ENCODE measurements at regions not wholly inside any gene's neighbourhood (a gene's known extent, or its start where the extent isn't known, plus 50 kb on each side); places are given as distances from the start of the nearest gene placed in this dataset.

- no peak for DNase-seq (ENCODE audit: low read depth)
These were observed 224.4 kb upstream of the GALNT17 start for GRCh38 chr7:70907259-70908247.

- no peak for DNase-seq (ENCODE audit: low read depth)
These were observed 218.0 kb upstream of the GALNT17 start for GRCh38 chr7:70913924-70914323.

GRCh38 chr7:70915067-70915466, 216.9 kb upstream of the GALNT17 start:
- DNase-seq (ENCODE audit: low read depth): no peak

GRCh38 chr7:70919481-70920073, 212.4 kb upstream of the GALNT17 start:
- no peak for DNase-seq (ENCODE audit: low read depth)

GRCh38 chr7:70920876-70921275, 211.1 kb upstream of the GALNT17 start:
- no peak for DNase-seq (ENCODE audit: low read depth)

GRCh38 chr7:70923181-70923845, 208.6 kb upstream of the GALNT17 start:
- DNase-seq (ENCODE audit: low read depth): no peak

GRCh38 chr7:70925411-70926115, 206.4 kb upstream of the GALNT17 start:
- no peak for DNase-seq (ENCODE audit: low read depth)

GRCh38 chr7:70926666-70927065, 205.3 kb upstream of the GALNT17 start:
- DNase-seq (ENCODE audit: low read depth): no peak

- DNase-seq (ENCODE audit: low read depth): no peak
These were observed 196.6 kb upstream of the GALNT17 start for GRCh38 chr7:70935311-70935710.

GRCh38 chr7:70935854-70936253, 196.1 kb upstream of the GALNT17 start:
- no peak for DNase-seq (ENCODE audit: low read depth)

GRCh38 chr7:70937424-70937823, 194.5 kb upstream of the GALNT17 start:
- DNase-seq (ENCODE audit: low read depth): no peak

GRCh38 chr7:70940597-70940996, 191.3 kb upstream of the GALNT17 start:
- no peak for DNase-seq (ENCODE audit: low read depth)

- no peak for DNase-seq (ENCODE audit: low read depth)
These were observed 189.2 kb upstream of the GALNT17 start for GRCh38 chr7:70942791-70943190.

- no peak for DNase-seq (ENCODE audit: low read depth)
These were observed 187.4 kb upstream of the GALNT17 start for GRCh38 chr7:70944516-70944915.

GRCh38 chr7:70947181-70947580, 184.8 kb upstream of the GALNT17 start:
- DNase-seq (ENCODE audit: low read depth): no peak

GRCh38 chr7:70949862-70950261, 182.1 kb upstream of the GALNT17 start:
- DNase-seq (ENCODE audit: low read depth): no peak

GRCh38 chr7:70951271-70951962, 180.5 kb upstream of the GALNT17 start:
- DNase-seq (ENCODE audit: low read depth): no peak

- no peak for DNase-seq (ENCODE audit: low read depth)
These were observed 179.6 kb upstream of the GALNT17 start for GRCh38 chr7:70952311-70952710.

- no peak for DNase-seq (ENCODE audit: low read depth)
These were observed 178.6 kb upstream of the GALNT17 start for GRCh38 chr7:70953331-70953741.

GRCh38 chr7:70953796-70954195, 178.1 kb upstream of the GALNT17 start:
- no peak for DNase-seq (ENCODE audit: low read depth)

GRCh38 chr7:70972693-70973092, 159.3 kb upstream of the GALNT17 start:
- no peak for DNase-seq (ENCODE audit: low read depth)

- DNase-seq (ENCODE audit: low read depth): no peak
These were observed 156.2 kb upstream of the GALNT17 start for GRCh38 chr7:70975754-70976153.
